ENCODE measurements at regions not wholly inside any gene's neighbourhood (a gene's known extent, or its start where the extent isn't known, plus 50 kb on each side); places are given as distances from the start of the nearest gene placed in this dataset.
"Not testable (repeated sequence)": the region's sequence is repeated elsewhere in the genome, so short reads cannot be mapped to it uniquely, and the experiment has no call there.

DNA sequence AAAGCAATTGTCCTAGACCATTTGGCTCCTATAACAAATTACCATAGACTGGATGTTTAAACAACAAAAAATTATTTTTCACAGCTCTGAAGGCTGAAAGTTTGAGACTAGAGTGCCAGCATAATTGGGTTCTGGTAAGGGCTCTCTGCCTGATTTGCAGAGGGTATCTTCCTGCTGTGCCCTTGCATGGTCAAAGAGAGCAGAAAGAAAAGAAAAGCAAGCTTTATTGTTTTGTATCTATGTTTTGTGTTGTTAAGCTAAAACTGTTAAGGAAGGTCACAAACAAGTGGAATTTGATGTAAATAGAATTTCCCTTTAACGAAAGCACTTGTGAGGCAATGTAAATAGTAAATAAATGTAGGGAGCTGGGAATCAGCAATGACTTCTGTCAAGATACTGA, 1031.0 kb upstream of the ATXN7L3B start:
- DNase-seq (ENCODE audit: low read depth in 2 of 2), result no peak

GRCh38 chr12:73514672-73515071, 1023.0 kb upstream of the ATXN7L3B start:
- DNase-seq (ENCODE audit: low read depth in 2 of 2), result no peak

GRCh38 chr12:73517859-73518258, 1019.8 kb upstream of the ATXN7L3B start:
- DNase-seq (ENCODE audit: low read depth in 2 of 2), result no peak

DNA sequence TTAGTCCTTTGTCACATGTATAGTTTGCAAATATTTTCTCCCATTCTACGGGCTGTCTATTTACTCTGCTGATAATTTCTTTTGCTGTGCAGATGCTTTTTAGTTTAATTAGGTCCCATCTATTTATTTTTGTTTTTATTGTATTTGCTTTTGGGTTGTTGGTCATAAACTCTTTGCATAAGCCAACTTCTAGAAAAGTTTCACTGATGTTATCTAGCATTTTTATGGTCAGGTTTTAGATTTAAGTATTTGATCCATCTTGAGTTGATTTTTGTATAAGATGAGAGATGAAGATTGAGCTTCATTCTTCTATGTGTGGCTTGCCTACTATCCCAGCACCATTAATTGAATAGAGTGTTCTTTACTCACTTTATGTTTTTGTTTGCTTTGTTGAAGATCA, 1008.4 kb upstream of the ATXN7L3B start:
- DNase-seq (ENCODE audit: low read depth in 2 of 2), result no peak

GRCh38 chr12:73529954-73530353, 1007.7 kb upstream of the ATXN7L3B start:
- DNase-seq (ENCODE audit: low read depth in 2 of 2), result no peak

GRCh38 chr12:73531752-73532151, 1005.9 kb upstream of the ATXN7L3B start:
- no peak for DNase-seq (ENCODE audit: low read depth in 2 of 2)

GRCh38 chr12:73547421-73547820, 990.2 kb upstream of the ATXN7L3B start:
- no peak for DNase-seq (ENCODE audit: low read depth in 2 of 2)

DNA sequence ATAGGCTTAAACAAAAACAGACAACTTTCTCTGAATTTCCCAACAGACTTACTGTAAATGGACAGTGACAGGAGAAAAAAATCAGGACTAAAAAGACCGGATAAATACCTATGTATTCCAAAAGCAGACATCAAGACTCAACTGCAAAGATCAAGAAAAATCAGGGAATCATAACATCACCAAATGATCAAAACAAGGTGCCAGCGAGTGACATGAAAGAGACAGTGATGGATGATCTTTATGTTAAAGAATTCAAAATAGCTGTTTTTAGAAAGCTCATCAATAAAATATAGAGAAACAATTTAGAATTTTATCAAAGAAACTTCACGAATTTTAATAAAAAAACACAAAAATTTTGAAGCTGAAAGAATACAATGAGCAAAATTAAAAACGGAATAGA, 952.5 kb upstream of the ATXN7L3B start:
- DNase-seq (ENCODE audit: low read depth in 2 of 2), result no peak

- DNase-seq (ENCODE audit: low read depth in 2 of 2), result no peak
Observed at GRCh38 chr12:73589220-73589619, 948.4 kb upstream of the ATXN7L3B start.

- DNase-seq (ENCODE audit: low read depth in 2 of 2), result no peak
Observed at GRCh38 chr12:73598626-73599025, 939.0 kb upstream of the ATXN7L3B start.

DNA sequence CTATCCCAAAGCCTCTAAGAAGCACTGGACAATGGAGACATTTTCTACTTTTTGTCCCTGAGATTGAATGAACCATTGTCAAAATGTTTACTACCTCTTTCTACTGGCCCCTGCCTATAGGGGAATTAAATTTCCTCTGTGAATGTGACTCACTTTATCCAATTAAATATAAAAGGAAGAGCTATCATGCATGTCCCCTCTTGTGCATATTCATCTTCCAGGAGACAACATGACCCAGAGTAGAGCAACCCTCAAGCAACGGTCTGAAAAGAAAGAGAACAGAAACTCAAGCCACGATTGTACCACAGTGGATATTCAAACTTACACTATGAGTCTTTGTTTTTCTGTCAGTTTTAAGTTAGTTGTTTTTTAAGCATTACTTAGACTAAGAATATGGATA, 938.4 kb upstream of the ATXN7L3B start:
- no peak for DNase-seq (ENCODE audit: low read depth in 2 of 2)

DNA sequence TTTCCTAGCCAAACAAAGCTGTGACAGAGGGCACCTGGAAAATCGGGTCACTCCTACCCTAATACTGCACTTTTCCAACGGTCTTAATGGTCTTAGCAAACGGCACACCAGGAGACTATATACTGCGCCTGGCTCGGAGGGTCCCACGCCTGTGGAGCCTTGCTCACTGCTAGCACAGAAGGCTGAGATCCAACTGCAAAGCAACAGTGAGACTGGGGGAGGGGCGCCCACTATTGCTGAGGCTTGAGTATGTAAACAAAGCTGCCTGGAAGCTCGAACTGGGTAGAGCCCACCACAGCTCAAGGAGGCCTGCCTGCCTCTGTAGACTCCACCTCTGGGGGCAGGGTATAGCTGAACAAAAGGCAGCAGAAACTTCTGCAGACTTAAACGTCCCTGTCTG, 931.7 kb upstream of the ATXN7L3B start:
- not testable (repeated sequence) for DNase-seq (ENCODE audit: low read depth in 2 of 2)

- no peak for DNase-seq (ENCODE audit: low read depth in 2 of 2)
Observed at GRCh38 chr12:73612551-73612950, 925.1 kb upstream of the ATXN7L3B start.

- DNase-seq (ENCODE audit: low read depth in 2 of 2), result no peak
Observed at GRCh38 chr12:73623421-73623820, 914.2 kb upstream of the ATXN7L3B start.

DNA sequence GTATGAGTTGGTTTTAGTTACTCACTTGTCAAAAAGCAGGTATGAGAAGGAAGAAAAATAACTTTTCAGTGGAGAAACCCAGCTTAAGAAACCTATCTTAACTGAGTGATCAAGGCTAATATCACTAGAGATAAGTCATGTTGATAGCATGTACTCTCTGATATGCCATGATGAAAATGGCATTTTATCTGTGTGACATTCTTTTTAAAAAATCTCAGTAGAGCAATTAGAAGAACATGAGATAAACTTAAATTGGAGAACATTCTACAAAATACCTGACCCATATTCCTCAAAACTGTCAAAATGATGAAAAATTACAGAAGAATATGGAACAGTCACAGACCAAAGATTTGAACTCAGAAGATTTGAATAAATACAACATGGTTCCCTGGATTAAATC, 912.4 kb upstream of the ATXN7L3B start:
- no peak for DNase-seq (ENCODE audit: low read depth in 2 of 2)

DNA sequence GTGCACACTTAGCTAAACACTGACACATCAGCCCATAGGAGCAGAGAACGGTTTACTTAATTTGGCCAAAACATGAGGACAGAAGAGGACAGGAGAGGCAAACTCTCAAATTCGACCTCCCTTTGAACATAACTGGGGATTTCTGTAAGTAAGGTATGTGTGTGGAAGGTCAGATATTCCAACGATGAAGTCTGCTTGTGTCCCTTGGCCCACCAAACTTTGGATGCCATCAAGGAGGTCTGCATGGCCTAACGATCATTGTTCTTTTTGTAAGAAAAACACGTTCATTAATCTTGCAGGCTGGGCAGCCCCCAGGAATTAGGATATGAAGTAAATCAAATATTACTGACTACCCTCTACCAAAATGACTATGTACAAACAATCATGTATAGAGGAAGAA, 908.5 kb upstream of the ATXN7L3B start:
- no peak for DNase-seq (ENCODE audit: low read depth in 2 of 2)

- no peak for DNase-seq (ENCODE audit: low read depth in 2 of 2)
Observed at GRCh38 chr12:73629893-73630831, 907.5 kb upstream of the ATXN7L3B start.

DNA sequence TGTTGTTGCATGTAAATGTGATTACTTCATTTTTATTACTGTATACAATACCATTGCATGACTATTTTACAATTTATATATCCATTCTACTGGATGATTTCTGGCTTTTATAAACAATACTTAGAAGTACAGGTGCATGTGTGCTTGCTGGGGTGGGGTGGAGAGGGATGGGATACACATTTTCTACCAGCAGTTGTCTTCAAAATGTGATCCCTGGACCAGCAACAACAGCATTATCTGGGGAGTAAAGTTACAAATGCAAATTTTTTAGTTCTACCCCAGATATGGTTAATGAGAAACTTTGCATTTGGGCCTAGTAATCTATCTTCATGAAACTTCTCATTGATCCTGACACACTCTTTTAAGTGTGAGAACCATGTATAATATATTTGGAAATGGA, 905.4 kb upstream of the ATXN7L3B start:
- DNase-seq (ENCODE audit: low read depth in 2 of 2), result no peak

- no peak for DNase-seq (ENCODE audit: low read depth in 2 of 2)
Observed at GRCh38 chr12:73632661-73633060, 905.0 kb upstream of the ATXN7L3B start.

GRCh38 chr12:73639397-73639796, 898.2 kb upstream of the ATXN7L3B start:
- not testable (repeated sequence) for DNase-seq (ENCODE audit: low read depth in 2 of 2)

GRCh38 chr12:73656375-73656774, 881.3 kb upstream of the ATXN7L3B start:
- no peak for DNase-seq (ENCODE audit: low read depth in 2 of 2)

GRCh38 chr12:73659802-73660201, 877.8 kb upstream of the ATXN7L3B start:
- DNase-seq (ENCODE audit: low read depth in 2 of 2), result no peak

DNA sequence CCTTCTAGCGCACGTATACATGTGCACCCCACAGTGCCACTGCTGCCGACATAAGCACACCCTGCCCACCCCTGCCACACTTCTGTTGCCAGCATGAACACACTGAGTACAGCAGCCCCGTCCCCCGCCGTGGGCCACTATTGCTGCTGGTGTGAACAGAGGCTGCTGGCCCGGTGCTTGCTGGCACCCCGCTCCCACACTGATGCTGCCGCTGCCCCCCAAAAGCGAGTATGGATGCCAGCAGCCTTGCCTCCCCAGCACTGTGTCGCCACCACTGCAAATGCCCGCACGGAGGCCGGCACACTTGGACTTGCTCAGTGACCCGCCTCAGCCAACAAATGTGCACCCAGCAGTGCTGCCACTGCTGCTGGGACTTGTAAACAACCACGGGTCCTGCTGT, 872.4 kb upstream of the ATXN7L3B start:
- DNase-seq (ENCODE audit: low read depth in 2 of 2), result no peak

DNA sequence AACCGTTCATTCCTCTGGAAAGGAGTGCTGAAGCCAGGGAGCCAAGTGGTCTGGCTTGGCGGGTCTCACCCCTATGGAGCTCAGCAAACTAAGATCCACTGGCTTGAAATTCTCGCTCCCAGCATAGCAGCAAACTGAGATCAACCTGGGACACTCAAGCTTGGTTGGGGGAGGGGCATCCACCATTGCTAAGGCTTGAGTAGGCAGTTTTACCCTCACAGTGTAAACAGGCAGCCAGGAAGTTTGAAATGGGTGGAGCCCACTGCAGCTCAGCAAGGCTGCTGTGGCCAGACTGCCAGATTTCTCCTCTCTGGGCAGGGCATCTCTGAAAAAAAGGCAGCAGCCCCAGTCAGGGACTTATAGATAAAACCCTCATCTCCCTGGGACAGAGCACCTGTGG, 866.1 kb upstream of the ATXN7L3B start:
- not testable (repeated sequence) for DNase-seq (ENCODE audit: low read depth in 2 of 2)

Measured in stimulated activated CD8-positive, alpha-beta memory T cell treated with anti-CD3 and anti-CD28 coated beads, Interleukin-15, amount 100 ng/mL, for 48 hours (primary cell).